NCI-H2171 (cell line): ENCODE measurements at regions not wholly inside any gene's neighbourhood (a gene's known extent, or its start where the extent isn't known, plus 50 kb on each side); places are given as distances from the start of the nearest gene placed in this dataset.
"Not testable (repeated sequence)": the region's sequence is repeated elsewhere in the genome, so short reads cannot be mapped to it uniquely, and the experiment has no call there.

Source experiments
- DNase-seq: peaks from one replicate; lab custom pipeline; 2025; lab: John Stamatoyannopoulos, UW

GRCh38 chr4:124053872-124054538 lies 657.4 kb downstream of the SPRY1 start:
- DNase-seq = no peak

GRCh38 chr4:124055336-124055735 lies 657.2 kb downstream of the ANKRD50 start:
- no peak for DNase-seq

- DNase-seq = no peak
Observed at GRCh38 chr4:124055896-124056295, 656.6 kb downstream of the ANKRD50 start.

- DNase-seq = no peak
Observed at GRCh38 chr4:124060261-124060918, 652.1 kb downstream of the ANKRD50 start.

GRCh38 chr4:124061413-124061812 lies 651.1 kb downstream of the ANKRD50 start:
- DNase-seq = no peak

- no peak for DNase-seq
Observed at GRCh38 chr4:124065422-124065821, 647.1 kb downstream of the ANKRD50 start.

- DNase-seq = no peak
Observed at GRCh38 chr4:124065936-124066335, 646.6 kb downstream of the ANKRD50 start.

GRCh38 chr4:124066595-124066994 lies 645.9 kb downstream of the ANKRD50 start:
- DNase-seq = no peak

GRCh38 chr4:124067046-124067445 lies 645.5 kb downstream of the ANKRD50 start:
- no peak for DNase-seq

- DNase-seq = no peak
Observed at GRCh38 chr4:124070688-124071484, 641.6 kb downstream of the ANKRD50 start.

- DNase-seq = not testable (repeated sequence)
Observed at GRCh38 chr4:124075276-124075675, 637.3 kb downstream of the ANKRD50 start.

- DNase-seq = no peak
Observed at GRCh38 chr4:124079174-124079780, 633.3 kb downstream of the ANKRD50 start.

- DNase-seq = no peak
Observed at GRCh38 chr4:124083711-124084110, 628.8 kb downstream of the ANKRD50 start.

- DNase-seq = no peak
Observed at GRCh38 chr4:124085561-124086180, 626.9 kb downstream of the ANKRD50 start.

GRCh38 chr4:124090021-124090420 lies 622.5 kb downstream of the ANKRD50 start:
- no peak for DNase-seq

- no peak for DNase-seq
Observed at GRCh38 chr4:124092101-124092500, 620.4 kb downstream of the ANKRD50 start.

GRCh38 chr4:124092541-124092984 lies 620.0 kb downstream of the ANKRD50 start:
- DNase-seq = no peak

- no peak for DNase-seq
Observed at GRCh38 chr4:124095621-124096020, 616.9 kb downstream of the ANKRD50 start.

- DNase-seq = no peak
Observed at GRCh38 chr4:124096290-124096689, 616.2 kb downstream of the ANKRD50 start.

GRCh38 chr4:124097447-124097846 lies 615.1 kb downstream of the ANKRD50 start:
- DNase-seq = no peak

- DNase-seq = no peak
Observed at GRCh38 chr4:124104101-124104500, 608.4 kb downstream of the ANKRD50 start.

GRCh38 chr4:124104628-124105027 lies 607.9 kb downstream of the ANKRD50 start:
- no peak for DNase-seq
